ENCODE measurements at regions not wholly inside any gene's neighbourhood (a gene's known extent, or its start where the extent isn't known, plus 50 kb on each side); places are given as distances from the start of the nearest gene placed in this dataset.

GRCh38 chr10:28072573-28072972 is 73.7 kb upstream of the ODAD2 start:
- Histone ChIP-seq H3K27ac (ENCODE audit: low read depth in 2 of 2, low read length in 1 of 2) (no peak overlapping the region), H3K4me2 (no peak overlapping the region), H3K9me2 (no peaks in the 10 kb centered on the region), H3K9me3 (no peaks in the 10 kb centered on the region), H3K4me1 (ENCODE audit: control insufficient read depth in 1 of 2, insufficient read depth in 2 of 2, low read depth in 1 of 2, low read length in 1 of 2) (no peaks in the 10 kb centered on the region), H4K20me1 (ENCODE audit: insufficient read depth) (no peaks in the 10 kb centered on the region), H3K9ac (no peak overlapping the region), H3K36me3 (replicated peaks in 1 of 2; ENCODE audit: control insufficient read depth in 1 of 2, insufficient read depth in 2 of 2, low read length in 1 of 2) (no peaks in the 10 kb centered on the region), H3F3A (replicated peaks; ENCODE audit: insufficient read depth) (no peaks in the 10 kb centered on the region), H2AFZ (ENCODE audit: low read depth) (no peak overlapping the region), H3K4me3 (ENCODE audit: low read depth in 2 of 2, low read length in 1 of 2) (no peak overlapping the region), H3K79me2 (ENCODE audit: insufficient read depth) (no peaks in the 10 kb centered on the region), H3K27me3 (ENCODE audit: insufficient read depth) (no peaks in the 10 kb centered on the region; the same call in 1 of the 2 replicates)
- CTCF ChIA-PET = no interaction called here
- DNase-seq = no peak
- POLR2A ChIA-PET = no interaction called here
- 6% methylated on average over 1 of the region's 1 CpG for WGBS (ENCODE audit: low lambda C conversion rate)
- TF ChIP-seq TCF12 (IDR thresholded peaks at IDR 0.05) (no peak), MAX (IDR thresholded peaks at IDR 0.05; ENCODE audit: low read depth) (no peak), NRF1 (IDR thresholded peaks at IDR 0.05; ENCODE audit: low read depth, low read length) (no peak), FOSL2 (IDR thresholded peaks at IDR 0.05; ENCODE audit: borderline replicate concordance, low read depth) (no peak), RFX5 (IDR thresholded peaks at IDR 0.05; ENCODE audit: low read length) (no peak), POLR2AphosphoS5 (IDR thresholded peaks at IDR 0.05; ENCODE audit: low read depth, low read length) (no peak)

- Histone ChIP-seq H3K9me2 (no peaks in the 10 kb centered on the region), H3K27me3 (ENCODE audit: insufficient read depth) (no peaks in the 10 kb centered on the region), H3K4me1 (ENCODE audit: control insufficient read depth in 1 of 2, insufficient read depth in 2 of 2, low read depth in 1 of 2, low read length in 1 of 2) (no peaks in the 10 kb centered on the region), H2AFZ (ENCODE audit: low read depth) (no peak overlapping the region), H3F3A (replicated peaks; ENCODE audit: insufficient read depth) (no peaks in the 10 kb centered on the region), H3K9me3 (no peaks in the 10 kb centered on the region), H3K79me2 (ENCODE audit: insufficient read depth) (no peaks in the 10 kb centered on the region), H3K4me2 (no peak overlapping the region), H4K20me1 (ENCODE audit: insufficient read depth) (no peaks in the 10 kb centered on the region), H3K36me3 (replicated peaks in 1 of 2; ENCODE audit: control insufficient read depth in 1 of 2, insufficient read depth in 2 of 2, low read length in 1 of 2) (no peaks in the 10 kb centered on the region), H3K4me3 (ENCODE audit: low read depth in 2 of 2, low read length in 1 of 2) (no peak overlapping the region), H3K27ac (ENCODE audit: low read depth in 2 of 2, low read length in 1 of 2) (no peak overlapping the region), H3K9ac (no peak overlapping the region)
- TF ChIP-seq CTCF (IDR thresholded peaks at IDR 0.05) = no peak
- TF ChIP-seq IRF3 (IDR thresholded peaks at IDR 0.05; ENCODE audit: low read depth, low read length) = no peak
- TF ChIP-seq SMC3 (IDR thresholded peaks at IDR 0.05; ENCODE audit: low read depth, low read length) = no peak
- TF ChIP-seq GABPA (IDR thresholded peaks at IDR 0.05; ENCODE audit: low read depth) = no peak
- TF ChIP-seq REST (IDR thresholded peaks at IDR 0.05; ENCODE audit: low read depth, low read length) = no peak
- TF ChIP-seq TCF12 (IDR thresholded peaks at IDR 0.05) = no peak
- TF ChIP-seq RFX5 (IDR thresholded peaks at IDR 0.05; ENCODE audit: low read length) = no peak
- no peak for TF ChIP-seq PBX3 (IDR thresholded peaks at IDR 0.05)
- no peak for TF ChIP-seq FOXM1 (IDR thresholded peaks at IDR 0.05; ENCODE audit: low read depth)
- no peak for TF ChIP-seq FOSL2 (IDR thresholded peaks at IDR 0.05; ENCODE audit: borderline replicate concordance, low read depth)
- TF ChIP-seq USF2 (IDR thresholded peaks at IDR 0.05; ENCODE audit: borderline replicate concordance, low read depth, low read length) = no peak
- TF ChIP-seq EZH2phosphoT487 (IDR thresholded peaks at IDR 0.05; ENCODE audit: borderline replicate concordance, low read depth) = no peak
- no peak for TF ChIP-seq NRF1 (IDR thresholded peaks at IDR 0.05; ENCODE audit: low read depth, low read length)
- WGBS (ENCODE audit: low lambda C conversion rate) = 5% methylated on average over 5 of the region's 5 CpGs
- ChIA-PET POLR2A (no interaction called here), CTCF (no interaction called here)
- DNase-seq = no peak
These were observed 61.2 kb upstream of the ODAD2 start for GRCh38 chr10:28060031-28060607.
